ENCODE measurements at regions not wholly inside any gene's neighbourhood (a gene's known extent, or its start where the extent isn't known, plus 50 kb on each side); places are given as distances from the start of the nearest gene placed in this dataset.

DNA sequence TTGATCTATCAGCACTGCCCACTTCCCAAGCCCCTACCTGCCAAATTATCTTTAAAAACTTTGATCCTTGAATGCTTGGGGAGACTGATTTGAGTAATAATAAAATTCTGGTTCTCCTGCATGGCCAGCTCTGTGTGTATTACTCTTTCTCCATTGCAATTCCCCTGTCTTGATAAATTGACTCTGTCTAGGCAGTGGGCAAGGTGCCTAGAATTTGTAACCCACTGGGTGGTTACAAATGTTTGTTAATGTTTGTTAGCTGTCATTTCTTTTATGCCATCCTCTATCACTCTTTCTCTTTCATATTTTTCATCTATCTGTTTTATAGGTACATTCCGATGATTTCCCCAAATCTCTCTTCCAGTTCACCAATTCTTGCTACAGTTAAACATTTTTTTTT lies 694.1 kb downstream of the TYW1 start:
- Histone ChIP-seq H3K4me3 (replicated peaks; ENCODE audit: low read depth, low read length) (no peak overlapping the region), H3K36me3 (ENCODE audit: control insufficient read depth, insufficient read depth, low read length) (no peaks in the 10 kb centered on the region), H3K27me3 (replicated peaks; ENCODE audit: control insufficient read depth, insufficient read depth, low read length) (no peaks in the 10 kb centered on the region)
- DNase-seq (ENCODE audit: extremely low read depth, insufficient read length): no peak
- TF ChIP-seq, protein P1, sequence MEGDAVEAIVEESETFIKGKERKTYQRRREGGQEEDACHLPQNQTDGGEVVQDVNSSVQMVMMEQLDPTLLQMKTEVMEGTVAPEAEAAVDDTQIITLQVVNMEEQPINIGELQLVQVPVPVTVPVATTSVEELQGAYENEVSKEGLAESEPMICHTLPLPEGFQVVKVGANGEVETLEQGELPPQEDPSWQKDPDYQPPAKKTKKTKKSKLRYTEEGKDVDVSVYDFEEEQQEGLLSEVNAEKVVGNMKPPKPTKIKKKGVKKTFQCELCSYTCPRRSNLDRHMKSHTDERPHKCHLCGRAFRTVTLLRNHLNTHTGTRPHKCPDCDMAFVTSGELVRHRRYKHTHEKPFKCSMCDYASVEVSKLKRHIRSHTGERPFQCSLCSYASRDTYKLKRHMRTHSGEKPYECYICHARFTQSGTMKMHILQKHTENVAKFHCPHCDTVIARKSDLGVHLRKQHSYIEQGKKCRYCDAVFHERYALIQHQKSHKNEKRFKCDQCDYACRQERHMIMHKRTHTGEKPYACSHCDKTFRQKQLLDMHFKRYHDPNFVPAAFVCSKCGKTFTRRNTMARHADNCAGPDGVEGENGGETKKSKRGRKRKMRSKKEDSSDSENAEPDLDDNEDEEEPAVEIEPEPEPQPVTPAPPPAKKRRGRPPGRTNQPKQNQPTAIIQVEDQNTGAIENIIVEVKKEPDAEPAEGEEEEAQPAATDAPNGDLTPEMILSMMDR (IDR thresholded peaks at IDR 0.05; ENCODE audit: insufficient read depth, low read length, poor library complexity, severe bottlenecking): no peak

DNA sequence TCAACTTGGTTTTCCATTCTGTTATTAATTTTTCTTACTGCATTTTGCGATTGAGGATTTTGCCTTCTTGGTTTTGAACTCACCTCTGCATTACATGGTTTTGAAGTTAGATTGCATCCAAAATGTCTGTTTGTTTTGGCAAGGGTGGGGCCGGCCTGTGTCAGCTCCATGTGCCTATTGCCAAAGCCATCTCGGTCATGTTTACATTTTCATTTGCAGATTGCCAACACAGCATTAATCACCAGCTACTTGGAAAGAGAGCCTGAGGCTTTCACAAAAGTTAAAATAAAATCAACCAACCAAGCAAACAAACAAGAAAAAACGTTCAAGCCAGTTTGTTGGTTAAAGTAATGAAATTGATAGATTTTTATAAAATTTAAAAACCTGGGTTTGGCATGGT lies 695.8 kb downstream of the TYW1 start:
- Histone ChIP-seq H3K4me3 (replicated peaks; ENCODE audit: low read depth, low read length) (no peak overlapping the region), H3K27me3 (replicated peaks; ENCODE audit: control insufficient read depth, insufficient read depth, low read length) (no peaks in the 10 kb centered on the region), H3K36me3 (ENCODE audit: control insufficient read depth, insufficient read depth, low read length) (no peaks in the 10 kb centered on the region)
- DNase-seq (ENCODE audit: extremely low read depth, insufficient read length): no peak
- TF ChIP-seq, protein P1 (IDR thresholded peaks at IDR 0.05; ENCODE audit: insufficient read depth, low read length, poor library complexity, severe bottlenecking): no peak

DNA sequence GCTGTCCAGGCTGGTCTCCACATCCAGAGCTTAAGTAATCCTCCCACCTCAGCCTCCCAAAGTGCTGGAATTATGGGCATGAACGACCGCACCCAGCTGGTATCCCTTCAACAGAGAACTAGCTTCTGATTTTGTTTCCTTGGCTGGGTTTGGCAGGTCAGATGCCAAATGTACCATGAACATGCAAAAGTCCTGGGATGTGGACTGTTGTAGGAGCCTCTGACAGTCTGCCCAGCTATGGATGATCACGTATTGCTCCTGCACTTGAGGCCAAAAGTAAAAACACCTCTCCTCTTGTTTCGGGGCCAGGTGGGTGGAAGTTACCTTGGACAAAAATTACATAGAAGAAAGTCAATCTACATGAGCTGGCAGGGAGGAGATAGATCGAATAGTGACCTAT lies 699.5 kb downstream of the TYW1 start:
- DNase-seq (ENCODE audit: extremely low read depth, insufficient read length): no peak
- H3K4me3 ChIP-seq (replicated peaks; ENCODE audit: low read depth, low read length): no peak overlapping the region
- H3K27me3 ChIP-seq (replicated peaks; ENCODE audit: control insufficient read depth, insufficient read depth, low read length): no peaks in the 10 kb centered on the region
- TF ChIP-seq, protein P1 (IDR thresholded peaks at IDR 0.05; ENCODE audit: insufficient read depth, low read length, poor library complexity, severe bottlenecking): no peak
- H3K36me3 ChIP-seq (ENCODE audit: control insufficient read depth, insufficient read depth, low read length): no peaks in the 10 kb centered on the region

DNA sequence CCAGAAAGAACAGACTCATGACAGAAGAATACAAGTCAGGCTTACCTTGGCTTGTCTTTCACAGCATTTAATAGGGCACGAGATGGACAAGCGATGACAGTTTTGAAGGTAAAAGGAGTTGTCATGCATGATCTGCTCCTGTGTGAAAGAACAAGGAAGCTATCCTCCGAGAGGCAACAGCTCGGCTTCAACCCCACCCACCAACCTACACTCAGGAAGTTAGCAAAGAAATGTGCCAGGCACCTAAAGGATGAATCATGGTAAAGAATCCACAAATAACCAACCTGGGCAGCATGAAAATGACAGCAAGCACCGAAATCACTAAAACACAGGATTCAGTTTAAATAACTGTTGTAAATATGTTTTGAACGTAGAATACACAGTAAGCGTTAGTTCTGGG lies 700.2 kb downstream of the TYW1 start:
- no peak for DNase-seq (ENCODE audit: extremely low read depth, insufficient read length)
- H3K27me3 ChIP-seq (replicated peaks; ENCODE audit: control insufficient read depth, insufficient read depth, low read length): no peaks in the 10 kb centered on the region
- no peak overlapping the region for H3K4me3 ChIP-seq (replicated peaks; ENCODE audit: low read depth, low read length)
- TF ChIP-seq, protein P1 (IDR thresholded peaks at IDR 0.05; ENCODE audit: insufficient read depth, low read length, poor library complexity, severe bottlenecking): no peak
- no peaks in the 10 kb centered on the region for H3K36me3 ChIP-seq (ENCODE audit: control insufficient read depth, insufficient read depth, low read length)

DNA sequence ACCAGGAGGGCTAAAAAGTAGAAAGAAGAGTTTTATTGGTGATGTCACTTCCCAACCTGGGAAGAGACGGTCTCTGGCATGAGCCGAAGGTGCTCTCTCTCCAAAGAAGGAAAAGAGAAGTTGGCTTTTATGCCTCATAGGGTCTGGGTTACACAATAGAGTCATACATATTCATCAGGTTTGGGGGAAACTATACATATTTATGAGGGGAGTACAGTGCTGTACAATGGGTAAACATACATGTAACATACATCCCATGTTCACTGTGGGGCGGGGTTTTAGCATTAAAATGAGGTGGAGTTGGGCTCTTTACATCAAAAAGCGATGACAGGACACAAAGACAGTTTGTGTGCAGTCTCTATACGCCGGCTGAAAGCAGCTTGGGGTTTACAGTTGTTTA lies 701.7 kb downstream of the TYW1 start:
- Histone ChIP-seq H3K36me3 (ENCODE audit: control insufficient read depth, insufficient read depth, low read length) (no peaks in the 10 kb centered on the region), H3K4me3 (replicated peaks; ENCODE audit: low read depth, low read length) (no peak overlapping the region), H3K27me3 (replicated peaks; ENCODE audit: control insufficient read depth, insufficient read depth, low read length) (no peaks in the 10 kb centered on the region)
- TF ChIP-seq, protein P1 (IDR thresholded peaks at IDR 0.05; ENCODE audit: insufficient read depth, low read length, poor library complexity, severe bottlenecking): no peak
- DNase-seq (ENCODE audit: extremely low read depth, insufficient read length): no peak

DNA sequence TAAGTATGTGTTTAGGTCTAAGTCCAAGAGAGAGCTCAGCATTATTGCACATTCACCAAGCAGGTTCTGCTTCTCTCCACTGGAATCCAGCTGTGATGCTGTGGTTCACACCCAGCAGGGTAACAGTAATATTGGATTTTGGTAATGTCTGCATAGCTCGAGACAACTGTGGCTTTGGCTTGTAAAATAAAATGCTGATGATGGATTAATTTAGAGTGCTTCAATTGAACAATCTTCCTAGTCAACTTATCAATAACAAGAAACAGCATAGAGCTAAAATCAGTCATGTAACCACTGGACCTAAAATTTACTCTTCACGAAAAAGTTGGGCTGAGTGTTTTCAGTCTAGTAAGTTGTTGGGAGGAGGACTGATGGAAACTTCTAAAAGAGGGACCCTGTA lies 709.2 kb downstream of the TYW1 start:
- Histone ChIP-seq H3K27me3 (replicated peaks; ENCODE audit: control insufficient read depth, insufficient read depth, low read length) (no peaks in the 10 kb centered on the region), H3K36me3 (ENCODE audit: control insufficient read depth, insufficient read depth, low read length) (no peaks in the 10 kb centered on the region), H3K4me3 (replicated peaks; ENCODE audit: low read depth, low read length) (no peak overlapping the region)
- DNase-seq (ENCODE audit: extremely low read depth, insufficient read length): no peak
- TF ChIP-seq, protein P1 (IDR thresholded peaks at IDR 0.05; ENCODE audit: insufficient read depth, low read length, poor library complexity, severe bottlenecking): no peak

Measured in GM06990 (cell line).